Hematopoietic multipotent progenitor cell treated with erythropoietin and hydrocortisone succinate and interleukin-3 and kit ligand, for 17 days (in vitro differentiated cells): ENCODE measurements at regions not wholly inside any gene's neighbourhood (a gene's known extent, or its start where the extent isn't known, plus 50 kb on each side); places are given as distances from the start of the nearest gene placed in this dataset.
A peak's percentile ranks its signal among the peaks of the same experiment; 100 is the strongest.
"Not testable (repeated sequence)": the region's sequence is repeated elsewhere in the genome, so short reads cannot be mapped to it uniquely, and the experiment has no call there.

ENCODE experiments used
- DNase-seq: peaks from one replicate; pipeline ENCODE4 v3.0.0-alpha.2; 2015; ENCODE audit warnings: low spot score

GRCh38 chr7:3138206-3138605, 94.5 kb upstream of the CARD11 start:
- DNase-seq, result no peak

- DNase-seq, result no peak
Measured at GRCh38 chr7:3138997-3139396, 95.3 kb upstream of the CARD11 start.

GRCh38 chr7:3140834-3141233, 97.2 kb upstream of the CARD11 start:
- DNase-seq, result no peak

GRCh38 chr7:3141326-3141725, 97.7 kb upstream of the CARD11 start:
- DNase-seq, result no peak

- DNase-seq, result no peak
Measured at GRCh38 chr7:3143869-3144775, 100.5 kb upstream of the CARD11 start.

GRCh38 chr7:3144776-3145125, 101.1 kb upstream of the CARD11 start:
- not testable (repeated sequence) for DNase-seq

GRCh38 chr7:3146571-3147226, 103.0 kb upstream of the CARD11 start:
- DNase-seq, result no peak

GRCh38 chr7:3148471-3148870, 104.8 kb upstream of the CARD11 start:
- DNase-seq, result not testable (repeated sequence)

GRCh38 chr7:3149231-3149995, 105.7 kb upstream of the CARD11 start:
- no peak for DNase-seq

- no peak for DNase-seq
Measured at GRCh38 chr7:3150027-3150426, 106.4 kb upstream of the CARD11 start.

GRCh38 chr7:3151784-3152183, 108.1 kb upstream of the CARD11 start:
- DNase-seq, result no peak

- no peak for DNase-seq
Measured at GRCh38 chr7:3152714-3153113, 109.0 kb upstream of the CARD11 start.

GRCh38 chr7:3153118-3153517, 109.5 kb upstream of the CARD11 start:
- DNase-seq, result no peak

- no peak for DNase-seq
Measured at GRCh38 chr7:3154317-3154716, 110.7 kb upstream of the CARD11 start.

- DNase-seq, result peak; percentile 36
Measured at GRCh38 chr7:3154881-3155494, 111.3 kb upstream of the CARD11 start.

GRCh38 chr7:3156508-3156907, 112.8 kb upstream of the CARD11 start:
- DNase-seq, result no peak

GRCh38 chr7:3157566-3158287, 114.1 kb upstream of the CARD11 start:
- no peak for DNase-seq

- DNase-seq, result no peak
Measured at GRCh38 chr7:3158341-3158760, 114.7 kb upstream of the CARD11 start.

GRCh38 chr7:3159039-3159438, 115.4 kb upstream of the CARD11 start:
- no peak for DNase-seq

- no peak for DNase-seq
Measured at GRCh38 chr7:3159445-3159844, 115.8 kb upstream of the CARD11 start.

GRCh38 chr7:3159926-3160325, 116.3 kb upstream of the CARD11 start:
- not testable (repeated sequence) for DNase-seq

- DNase-seq, result no peak
Measured at GRCh38 chr7:3162289-3162688, 118.6 kb upstream of the CARD11 start.
